Stimulated activated CD4-positive, alpha-beta T cell treated with anti-CD3 and anti-CD28 coated beads, Interleukin-12 subunit alpha, Interleukin-12 subunit beta, amount 100 ng/mL, for 4 hours (primary cell): ENCODE measurements at regions not wholly inside any gene's neighbourhood (a gene's known extent, or its start where the extent isn't known, plus 50 kb on each side); places are given as distances from the start of the nearest gene placed in this dataset.
"Not testable (repeated sequence)": the region's sequence is repeated elsewhere in the genome, so short reads cannot be mapped to it uniquely, and the experiment has no call there.

Source experiments
- DNase-seq: peaks from one replicate; pipeline ENCODE4 v3.0.0-alpha.2; 2020

GRCh38 chr6:105560611-105561066 lies 157.8 kb upstream of the PREP start:
- DNase-seq = no peak

- no peak for DNase-seq
Observed at GRCh38 chr6:105557291-105557690, 154.4 kb upstream of the PREP start.

- DNase-seq = no peak
Observed at GRCh38 chr6:105553171-105553570, 150.3 kb upstream of the PREP start.

GRCh38 chr6:105550955-105551620 lies 148.2 kb upstream of the PREP start:
- no peak for DNase-seq

GRCh38 chr6:105546754-105547153 lies 143.9 kb upstream of the PREP start:
- DNase-seq = no peak

GRCh38 chr6:105545947-105546731 lies 143.3 kb upstream of the PREP start:
- no peak for DNase-seq

- DNase-seq = no peak
Observed at GRCh38 chr6:105545228-105545920, 142.5 kb upstream of the PREP start.

GRCh38 chr6:105539911-105540310 lies 137.0 kb upstream of the PREP start:
- no peak for DNase-seq

- no peak for DNase-seq
Observed at GRCh38 chr6:105537981-105538578, 135.2 kb upstream of the PREP start.

GRCh38 chr6:105536961-105537360 lies 134.1 kb upstream of the PREP start:
- DNase-seq = no peak

- DNase-seq = no peak
Observed at GRCh38 chr6:105533301-105533700, 130.4 kb upstream of the PREP start.

- DNase-seq = no peak
Observed at GRCh38 chr6:105526225-105526872, 123.5 kb upstream of the PREP start.

GRCh38 chr6:105522626-105523322 lies 119.9 kb upstream of the PREP start:
- no peak for DNase-seq

- DNase-seq = no peak
Observed at GRCh38 chr6:105519954-105520353, 117.1 kb upstream of the PREP start.

GRCh38 chr6:105518993-105519392 lies 116.1 kb upstream of the PREP start:
- DNase-seq = not testable (repeated sequence)

GRCh38 chr6:105515054-105515453 lies 112.2 kb upstream of the PREP start:
- DNase-seq = no peak

- DNase-seq = no peak
Observed at GRCh38 chr6:105514306-105514705, 111.4 kb upstream of the PREP start.

- DNase-seq = no peak
Observed at GRCh38 chr6:105511639-105512038, 108.8 kb upstream of the PREP start.

- DNase-seq = no peak
Observed at GRCh38 chr6:105510746-105511145, 107.9 kb upstream of the PREP start.

- no peak for DNase-seq
Observed at GRCh38 chr6:105509506-105510331, 106.8 kb upstream of the PREP start.

GRCh38 chr6:105507811-105508210 lies 104.9 kb upstream of the PREP start:
- no peak for DNase-seq
